ENCODE measurements at regions not wholly inside any gene's neighbourhood (a gene's known extent, or its start where the extent isn't known, plus 50 kb on each side); places are given as distances from the start of the nearest gene placed in this dataset.

DNA sequence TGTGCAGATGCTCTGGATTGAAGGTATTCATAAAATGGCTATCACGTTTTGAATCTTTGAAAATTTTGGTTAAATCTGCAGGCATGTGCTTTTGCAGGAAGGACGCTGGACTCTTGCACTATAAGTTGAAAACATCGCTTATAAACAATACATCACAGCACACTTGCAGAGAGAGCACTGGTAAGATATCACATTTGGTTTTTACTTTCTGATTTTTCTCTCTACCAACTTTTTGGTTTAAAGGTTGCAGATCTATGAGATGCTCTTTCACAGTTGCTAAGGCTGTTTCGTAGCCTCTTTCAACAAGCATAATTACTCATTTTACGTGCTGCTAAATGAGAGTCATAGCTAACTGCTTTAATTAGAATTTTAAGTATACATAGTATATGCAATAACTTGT lies 724.4 kb upstream of the ARRDC4 start:
- intact Hi-C loops (cut with micrococcal nuclease) = loop anchor here (5.0 to 10.0 kb wide), 2 partner anchors 1771 to 1979 kb away; no protein-coding TSS in a partner anchor

More for the DNA sequence above, 724.4 kb upstream of the ARRDC4 start:
- Histone ChIP-seq H3K4me2 (ENCODE audit: insufficient read depth, low read length) (no peak overlapping the region), H2AFZ (ENCODE audit: low read depth, low read length) (no peak overlapping the region), H4K20me1 (replicated peaks; ENCODE audit: control insufficient read depth, extremely low read depth, insufficient read depth, low read length) (no peaks in the 10 kb centered on the region), H3K4me1 (ENCODE audit: control insufficient read depth, extremely low read depth, insufficient read depth, low read length) (no peaks in the 10 kb centered on the region), H3K9me3 (replicated peaks; ENCODE audit: control insufficient read depth, insufficient read depth, low read length) (no peaks in the 10 kb centered on the region), H3K9me1 (replicated peaks; ENCODE audit: control insufficient read depth, extremely low read depth, insufficient read depth, low read length) (no peaks in the 10 kb centered on the region), H3K27ac (ENCODE audit: insufficient read depth, low read depth, low read length) (no peak overlapping the region), H3K27me3 (ENCODE audit: control insufficient read depth in 2 of 2, insufficient read depth in 2 of 2, low read length in 2 of 2) (peaks cover 0 to 2% of the 10 kb centered on the region in 2 experiments), H3K36me3 (ENCODE audit: control insufficient read depth in 2 of 2, extremely low read depth in 1 of 2, insufficient read depth in 2 of 2, low read length in 2 of 2) (no peaks in the 10 kb centered on the region), H3K79me2 (ENCODE audit: control insufficient read depth, insufficient read depth, low read length) (no peaks in the 10 kb centered on the region), H3K4me3 (replicated peaks in 1 of 3; ENCODE audit: insufficient read depth in 1 of 3, low read depth in 1 of 3, low read length in 3 of 3) (no peak overlapping the region), H3K9ac (replicated peaks; ENCODE audit: extremely low read depth, insufficient read depth, low read length) (no peak overlapping the region)
- no peak for DNase-seq (ENCODE audit: low read depth, low spot score)
- TF ChIP-seq EZH2 (IDR thresholded peaks at IDR 0.05; ENCODE audit: borderline replicate concordance, low read depth, low read length, severe bottlenecking) (no peak), GATA2 (IDR thresholded peaks at IDR 0.05; ENCODE audit: insufficient read depth, insufficient read length, low read depth, low read length) (no peak), JUN (IDR thresholded peaks at IDR 0.05; ENCODE audit: borderline replicate concordance, insufficient read depth, insufficient read length, low read depth) (no peak), FOS (IDR thresholded peaks at IDR 0.05; ENCODE audit: borderline replicate concordance, insufficient read depth, low read length) (no peak), POLR2AphosphoS5 (IDR thresholded peaks at IDR 0.05; ENCODE audit: insufficient read depth, low read depth, low read length) (no peak), CTCF (IDR thresholded peaks at IDR 0.05; ENCODE audit: extremely low read depth in 1 of 2, insufficient read depth in 1 of 2, low read depth in 1 of 2, low read length in 2 of 2) (no peak), MYC (IDR thresholded peaks at IDR 0.05; ENCODE audit: low read depth, low read length) (no peak), POLR2A (IDR thresholded peaks at IDR 0.05; ENCODE audit: low read depth, low read length) (no peak)
- TF ChIP-seq, protein P1, sequence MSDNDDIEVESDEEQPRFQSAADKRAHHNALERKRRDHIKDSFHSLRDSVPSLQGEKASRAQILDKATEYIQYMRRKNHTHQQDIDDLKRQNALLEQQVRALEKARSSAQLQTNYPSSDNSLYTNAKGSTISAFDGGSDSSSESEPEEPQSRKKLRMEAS (IDR thresholded peaks at IDR 0.05; ENCODE audit: insufficient read depth, insufficient read length) = no peak
- ChIA-PET POLR2A (no interaction called here), CTCF (interaction anchor here (5.8 to 6.3 kb wide), 2 partner anchors 9 to 881 kb away, joined by 40 to 61 read pairs; no protein-coding TSS in a partner anchor)
- no peak for FAIRE-seq
- BruUV-seq (replicated peaks) = no TSS peak
- dilution Hi-C loops (cut with MboI; ENCODE audit: extremely low pct_ligation_motif_present, low sequenced_read_pairs) = no loop called here

All from endothelial cell of umbilical vein (primary cell).